GM12875 (cell line): ENCODE measurements at regions not wholly inside any gene's neighbourhood (a gene's known extent, or its start where the extent isn't known, plus 50 kb on each side); places are given as distances from the start of the nearest gene placed in this dataset.
A peak's percentile ranks its signal among the peaks of the same experiment; 100 is the strongest.
"Not testable (repeated sequence)": the region's sequence is repeated elsewhere in the genome, so short reads cannot be mapped to it uniquely, and the experiment has no call there.

ENCODE experiments used
- H3K4me3 ChIP-seq: one replicate; pipeline ENCODE4 v1.5.1; 2011; ENCODE audit warnings: low read depth, low read length, control low read depth
- TF ChIP-seq, protein P1 (sequence below): IDR thresholded peaks from 2 replicates; pipeline ENCODE4 v1.5.1; 2011; ENCODE audit warnings: low read depth, mild to moderate bottlenecking, control low read depth, inconsistent platforms, low read length, moderate library complexity, borderline replicate concordance; ENCODE audit not compliant: insufficient read depth

- TF ChIP-seq, protein P1, sequence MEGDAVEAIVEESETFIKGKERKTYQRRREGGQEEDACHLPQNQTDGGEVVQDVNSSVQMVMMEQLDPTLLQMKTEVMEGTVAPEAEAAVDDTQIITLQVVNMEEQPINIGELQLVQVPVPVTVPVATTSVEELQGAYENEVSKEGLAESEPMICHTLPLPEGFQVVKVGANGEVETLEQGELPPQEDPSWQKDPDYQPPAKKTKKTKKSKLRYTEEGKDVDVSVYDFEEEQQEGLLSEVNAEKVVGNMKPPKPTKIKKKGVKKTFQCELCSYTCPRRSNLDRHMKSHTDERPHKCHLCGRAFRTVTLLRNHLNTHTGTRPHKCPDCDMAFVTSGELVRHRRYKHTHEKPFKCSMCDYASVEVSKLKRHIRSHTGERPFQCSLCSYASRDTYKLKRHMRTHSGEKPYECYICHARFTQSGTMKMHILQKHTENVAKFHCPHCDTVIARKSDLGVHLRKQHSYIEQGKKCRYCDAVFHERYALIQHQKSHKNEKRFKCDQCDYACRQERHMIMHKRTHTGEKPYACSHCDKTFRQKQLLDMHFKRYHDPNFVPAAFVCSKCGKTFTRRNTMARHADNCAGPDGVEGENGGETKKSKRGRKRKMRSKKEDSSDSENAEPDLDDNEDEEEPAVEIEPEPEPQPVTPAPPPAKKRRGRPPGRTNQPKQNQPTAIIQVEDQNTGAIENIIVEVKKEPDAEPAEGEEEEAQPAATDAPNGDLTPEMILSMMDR: no peak
Observed at GRCh38 chr3:176839901-176840300, 357.4 kb downstream of the TBL1XR1 start.

DNA sequence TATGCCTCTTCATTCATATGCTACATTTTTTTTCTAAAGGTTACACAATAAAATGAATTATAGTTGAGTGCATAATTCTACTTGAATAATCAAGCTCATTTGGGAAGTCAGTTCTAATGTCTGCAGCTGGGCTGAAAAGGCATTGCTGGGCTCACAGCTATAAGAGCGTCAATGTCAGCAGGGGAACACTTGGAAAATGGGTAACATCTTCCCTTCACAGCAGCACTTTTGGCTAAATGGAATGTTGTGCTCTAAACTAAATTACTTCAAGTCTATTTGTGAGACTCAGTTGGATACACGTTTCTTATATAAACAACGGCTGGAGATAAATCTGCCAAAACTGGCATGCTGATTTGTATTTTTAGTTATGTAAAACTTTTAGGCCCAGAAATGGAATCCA is 357.8 kb downstream of the TBL1XR1 start:
- TF ChIP-seq, protein P1: no peak
- H3K4me3 ChIP-seq: no peak overlapping the region

More at GRCh38 chr3:176839901-176840300, 357.4 kb downstream of the TBL1XR1 start:
- no peak overlapping the region for H3K4me3 ChIP-seq

DNA sequence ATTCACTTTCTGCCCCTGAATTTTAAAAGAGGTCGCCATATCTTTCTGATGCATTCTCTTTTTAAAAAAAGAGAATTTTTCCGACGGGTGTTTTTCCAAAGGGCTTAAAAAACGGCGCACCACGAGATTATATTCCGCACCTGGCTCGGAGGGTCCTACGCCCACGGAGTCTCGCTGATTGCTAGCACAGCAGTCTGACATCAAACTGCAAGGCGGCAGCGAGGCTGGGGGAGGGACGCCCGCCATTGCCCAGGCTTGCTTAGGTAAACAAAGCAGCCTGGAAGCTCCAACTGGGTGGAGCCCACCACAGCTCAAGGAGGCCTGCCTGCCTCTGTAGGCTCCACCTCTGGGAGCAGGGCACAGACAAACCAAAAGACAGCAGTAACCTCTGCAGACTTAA is 370.0 kb downstream of the TBL1XR1 start:
- not testable (repeated sequence) for H3K4me3 ChIP-seq

- TF ChIP-seq, protein P1: no peak
- no peak overlapping the region for H3K4me3 ChIP-seq
Observed at GRCh38 chr3:176824811-176825210, 372.5 kb downstream of the TBL1XR1 start.

DNA sequence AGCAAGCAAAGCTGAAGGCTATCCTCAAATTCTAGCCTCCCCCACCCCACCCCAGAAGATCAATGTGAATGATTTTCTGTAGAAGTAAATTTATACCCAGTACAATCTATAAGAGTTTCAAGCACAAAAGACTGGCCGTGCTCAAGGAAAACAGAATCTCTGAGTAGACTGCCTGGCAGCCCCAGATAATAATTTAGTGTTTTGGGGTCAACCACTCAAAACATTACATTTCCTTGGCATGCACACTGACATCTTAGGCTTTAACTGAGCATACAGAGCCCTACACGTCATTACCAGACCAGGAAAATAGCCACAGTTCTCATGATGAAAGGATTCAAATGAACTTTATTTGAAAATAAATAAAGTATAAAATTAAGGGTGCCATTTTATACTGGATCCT is 376.5 kb downstream of the TBL1XR1 start:
- TF ChIP-seq, protein P1: no peak
- no peak overlapping the region for H3K4me3 ChIP-seq

- H3K4me3 ChIP-seq: no peak overlapping the region
- TF ChIP-seq, protein P1: no peak
Observed at GRCh38 chr3:176816937-176817336, 380.3 kb downstream of the TBL1XR1 start.

GRCh38 chr3:176814285-176814684 is 383.0 kb downstream of the TBL1XR1 start:
- TF ChIP-seq, protein P1: peak; percentile 62
- no peak overlapping the region for H3K4me3 ChIP-seq

DNA sequence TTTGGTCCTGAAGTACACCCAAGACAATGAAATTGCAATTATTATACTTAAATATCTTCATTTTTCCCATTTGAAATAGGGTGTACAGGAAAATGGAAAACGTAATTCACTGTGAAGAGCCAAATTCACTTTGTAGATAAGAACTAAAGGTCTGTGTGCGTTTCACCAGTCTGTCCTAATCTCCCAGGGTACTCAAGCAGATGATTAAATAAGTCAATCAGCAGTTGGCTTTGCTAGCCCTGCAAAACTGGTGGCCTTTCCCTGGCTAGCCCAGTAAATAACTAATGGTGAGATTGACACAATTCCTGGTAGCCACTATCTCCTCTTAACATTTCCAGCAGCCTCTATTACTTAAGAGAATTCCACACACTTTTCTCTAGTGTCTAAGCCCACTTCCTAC is 389.3 kb downstream of the TBL1XR1 start:
- H3K4me3 ChIP-seq: no peak overlapping the region
- TF ChIP-seq, protein P1: no peak
